ENCODE measurements at regions not wholly inside any gene's neighbourhood (a gene's known extent, or its start where the extent isn't known, plus 50 kb on each side); places are given as distances from the start of the nearest gene placed in this dataset.

- Mint-ChIP-seq H3K27ac (no peak overlapping the region), H3K36me3 (no peaks in the 10 kb centered on the region), H3K4me3 (no peak overlapping the region), H3K9me3 (no peaks in the 10 kb centered on the region), H3K4me1 (peaks cover 14% of the 10 kb centered on the region), H3K27me3 (ENCODE audit: low read depth) (no peaks in the 10 kb centered on the region)
- no peak for TF ChIP-seq ZNF121 (CRISPR knock-in tag; IDR thresholded peaks at IDR 0.05)
- TF ChIP-seq NFE2L1 (CRISPR knock-in tag; IDR thresholded peaks at IDR 0.05) = no peak
- TF ChIP-seq TEAD4 (CRISPR knock-in tag; IDR thresholded peaks at IDR 0.05) = no peak
- TF ChIP-seq MXD4 (CRISPR knock-in tag; IDR thresholded peaks at IDR 0.05; ENCODE audit: borderline replicate concordance) = no peak
- no peak for TF ChIP-seq CBFB (CRISPR knock-in tag; IDR thresholded peaks at IDR 0.05; ENCODE audit: low read depth)
- no peak for TF ChIP-seq ELF4 (CRISPR knock-in tag; IDR thresholded peaks at IDR 0.05; ENCODE audit: low read depth)
- no peak for TF ChIP-seq RORB (CRISPR knock-in tag; IDR thresholded peaks at IDR 0.05)
- TF ChIP-seq ZSCAN18 (CRISPR knock-in tag; IDR thresholded peaks at IDR 0.05) = no peak
- no peak for TF ChIP-seq ATF1 (CRISPR knock-in tag; IDR thresholded peaks at IDR 0.05)
- TF ChIP-seq HMGA2 (CRISPR knock-in tag; IDR thresholded peaks at IDR 0.05) = no peak
- ATAC-seq (no peak), DNase-seq (ENCODE audit: low spot score) (no peak)
- ChIA-PET POLR2A (interaction anchor here (0.5 kb wide), 1 partner anchor 8 kb away, joined by 3 read pairs; no protein-coding TSS in a partner anchor), CTCF (no interaction called here)
Observed at GRCh38 chr18:44187090-44187489, 493.6 kb upstream of the SETBP1 start.

- ChIA-PET CTCF (no interaction called here), POLR2A (no interaction called here)
- no peaks in the 10 kb centered on the region for H3K27me3 Mint-ChIP-seq (ENCODE audit: low read depth)
- H3K9me3 Mint-ChIP-seq = peaks cover 5% of the 10 kb centered on the region
- no peak for TF ChIP-seq HMGA2 (CRISPR knock-in tag; IDR thresholded peaks at IDR 0.05)
- TF ChIP-seq ATF3 (CRISPR knock-in tag; conservative IDR thresholded peaks at IDR 0.05) = no peak
- no peak for TF ChIP-seq CBFB (CRISPR knock-in tag; IDR thresholded peaks at IDR 0.05; ENCODE audit: low read depth)
- TF ChIP-seq ZNF671 (CRISPR knock-in tag; IDR thresholded peaks at IDR 0.05) = no peak
- no peak for TF ChIP-seq ZNF281 (CRISPR knock-in tag; IDR thresholded peaks at IDR 0.05)
- no peak for TF ChIP-seq ZNF232 (CRISPR knock-in tag; IDR thresholded peaks at IDR 0.05)
- TF ChIP-seq E2F4 (CRISPR knock-in tag; IDR thresholded peaks at IDR 0.05; ENCODE audit: borderline replicate concordance, low read depth) = no peak
- TF ChIP-seq MLX (CRISPR knock-in tag; IDR thresholded peaks at IDR 0.05) = no peak
- no peak for TF ChIP-seq ZBTB21 (CRISPR knock-in tag; IDR thresholded peaks at IDR 0.05; ENCODE audit: borderline replicate concordance)
- ATAC-seq (no peak), DNase-seq (ENCODE audit: low spot score) (no peak)
- no peak overlapping the region for H3K4me3 Mint-ChIP-seq
- H3K4me1 Mint-ChIP-seq = peaks cover 5% of the 10 kb centered on the region; the same call in 1 of the 2 replicates
- no peaks in the 10 kb centered on the region for H3K36me3 Mint-ChIP-seq
- H3K27ac Mint-ChIP-seq = no peak overlapping the region
Observed at GRCh38 chr18:44195394-44196140, 485.1 kb upstream of the SETBP1 start.
